ENCODE measurements at regions not wholly inside any gene's neighbourhood (a gene's known extent, or its start where the extent isn't known, plus 50 kb on each side); places are given as distances from the start of the nearest gene placed in this dataset.
"Not testable (repeated sequence)": the region's sequence is repeated elsewhere in the genome, so short reads cannot be mapped to it uniquely, and the experiment has no call there.

- DNase-seq (ENCODE audit: low read depth in 1 of 2, low spot score in 1 of 2): no peak
- Histone ChIP-seq H3K27me3 (no peaks in the 10 kb centered on the region), H3K36me3 (no peaks in the 10 kb centered on the region), H3K9me3 (ENCODE audit: low read depth) (no peaks in the 10 kb centered on the region), H3K27ac (no peak overlapping the region), H3K4me3 (no peak overlapping the region), H3K4me1 (ENCODE audit: low read depth) (no peaks in the 10 kb centered on the region)
- no peak for TF ChIP-seq CTCF (IDR thresholded peaks at IDR 0.05; ENCODE audit: low read depth, low read length)
Measured at GRCh38 chrX:140040386-140040785, 75.1 kb upstream of the CXorf66 start.

- TF ChIP-seq CTCF (IDR thresholded peaks at IDR 0.05; ENCODE audit: low read depth, low read length): no peak
Measured at GRCh38 chrX:140038842-140039241, 73.5 kb upstream of the CXorf66 start.

GRCh38 chrX:140034916-140035315, 69.6 kb upstream of the CXorf66 start:
- no peak for TF ChIP-seq CTCF (IDR thresholded peaks at IDR 0.05; ENCODE audit: low read depth, low read length)
- Histone ChIP-seq H3K4me3 (no peak overlapping the region), H3K27me3 (no peaks in the 10 kb centered on the region)

More at GRCh38 chrX:140038842-140039241, 73.5 kb upstream of the CXorf66 start:
- Histone ChIP-seq H3K36me3 (no peaks in the 10 kb centered on the region), H3K27ac (no peak overlapping the region), H3K9me3 (ENCODE audit: low read depth) (no peaks in the 10 kb centered on the region), H3K27me3 (no peaks in the 10 kb centered on the region), H3K4me3 (no peak overlapping the region), H3K4me1 (ENCODE audit: low read depth) (no peaks in the 10 kb centered on the region)
- no peak for DNase-seq (ENCODE audit: low read depth in 1 of 2, low spot score in 1 of 2)

DNA sequence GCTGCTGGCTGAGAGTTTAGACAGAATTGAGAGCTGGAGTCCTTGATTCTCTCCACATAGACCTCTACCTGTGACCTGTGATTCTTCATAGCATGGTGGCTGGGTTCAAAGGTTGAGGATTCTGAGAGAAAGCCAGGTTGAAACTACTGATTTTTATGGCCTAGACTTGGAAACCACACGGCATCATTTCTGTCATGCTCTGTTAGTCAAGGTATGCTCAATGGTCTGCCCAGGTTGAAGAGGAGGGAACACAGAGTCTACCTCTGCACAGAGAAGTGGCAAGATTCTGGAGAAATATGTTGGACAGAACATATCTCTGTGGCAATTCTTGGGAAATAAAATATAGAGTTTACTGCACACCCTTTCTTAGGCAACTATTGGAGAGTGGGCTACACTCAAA, 57.2 kb upstream of the CXorf66 start:
- Histone ChIP-seq H3K4me3 (no peak overlapping the region), H3K27me3 (no peaks in the 10 kb centered on the region), H3K27ac (no peak overlapping the region), H3K4me1 (ENCODE audit: low read depth) (no peaks in the 10 kb centered on the region), H3K36me3 (no peaks in the 10 kb centered on the region), H3K9me3 (ENCODE audit: low read depth) (no peaks in the 10 kb centered on the region)
- DNase-seq (ENCODE audit: low read depth in 1 of 2, low spot score in 1 of 2): no peak
- TF ChIP-seq CTCF (IDR thresholded peaks at IDR 0.05; ENCODE audit: low read depth, low read length): no peak

More at GRCh38 chrX:140034916-140035315, 69.6 kb upstream of the CXorf66 start:
- Histone ChIP-seq H3K36me3 (no peaks in the 10 kb centered on the region), H3K27ac (no peak overlapping the region), H3K4me1 (ENCODE audit: low read depth) (no peaks in the 10 kb centered on the region), H3K9me3 (ENCODE audit: low read depth) (no peaks in the 10 kb centered on the region)
- DNase-seq (ENCODE audit: low read depth in 1 of 2, low spot score in 1 of 2): peak; percentile 0 to 13

- not testable (repeated sequence) for H3K36me3 ChIP-seq; H3K4me3 ChIP-seq; H3K9me3 ChIP-seq (ENCODE audit: low read depth); H3K27me3 ChIP-seq; DNase-seq (ENCODE audit: low read depth in 1 of 2, low spot score in 1 of 2); H3K4me1 ChIP-seq (ENCODE audit: low read depth); H3K27ac ChIP-seq
Measured at GRCh38 chrX:140019134-140019533, 53.8 kb upstream of the CXorf66 start.
